ENCODE measurements at regions not wholly inside any gene's neighbourhood (a gene's known extent, or its start where the extent isn't known, plus 50 kb on each side); places are given as distances from the start of the nearest gene placed in this dataset.

GRCh38 chr10:107546284-107546683 is 381.8 kb upstream of the SORCS1 start (continued):
- TF ChIP-seq SAP30 (IDR thresholded peaks at IDR 0.05; ENCODE audit: insufficient read depth, insufficient replicate concordance, low read length) (no peak), POLR2AphosphoS5 (IDR thresholded peaks at IDR 0.05; ENCODE audit: low read depth, low read length) (no peak), TCF12 (IDR thresholded peaks at IDR 0.05; ENCODE audit: low read depth, low read length) (no peak)
